ENCODE measurements at regions not wholly inside any gene's neighbourhood (a gene's known extent, or its start where the extent isn't known, plus 50 kb on each side); places are given as distances from the start of the nearest gene placed in this dataset.

GRCh38 chr12:127504874-127505273 lies 762.1 kb upstream of the TMEM132C start:
- TF ChIP-seq CTCF (IDR thresholded peaks at IDR 0.05; ENCODE audit: insufficient read depth, low read length, missing control alignments), result no peak
- POLR2A ChIA-PET, result no interaction called here
- no peak for DNase-seq (ENCODE audit: low read depth, low spot score)
- H3K4me3 ChIP-seq (ENCODE audit: low read depth, low read length), result no peak overlapping the region
- CTCF ChIA-PET, result interaction anchor here (1.1 kb wide), 1 partner anchor 19 kb away, joined by 4 read pairs; no protein-coding TSS in a partner anchor

- POLR2A ChIA-PET, result no interaction called here
- DNase-seq (ENCODE audit: low read depth, low spot score), result no peak
- no peak for TF ChIP-seq CTCF (IDR thresholded peaks at IDR 0.05; ENCODE audit: insufficient read depth, low read length, missing control alignments)
- CTCF ChIA-PET, result interaction anchor here (1.0 to 4.0 kb wide), 4 partner anchors 10 to 171 kb away, joined by 3 to 27 read pairs (median 3); no protein-coding TSS in a partner anchor
- H3K4me3 ChIP-seq (ENCODE audit: low read depth, low read length), result no peak overlapping the region
These were observed 759.6 kb upstream of the TMEM132C start for GRCh38 chr12:127507341-127507740.

GRCh38 chr12:127509066-127509778 lies 757.7 kb upstream of the TMEM132C start:
- no peak for TF ChIP-seq CTCF (IDR thresholded peaks at IDR 0.05; ENCODE audit: insufficient read depth, low read length, missing control alignments)
- DNase-seq (ENCODE audit: low read depth, low spot score), result peak; percentile 96
- H3K4me3 ChIP-seq (ENCODE audit: low read depth, low read length), result no peak overlapping the region
- CTCF ChIA-PET, result interaction anchor here (4.0 kb wide), 1 partner anchor 169 kb away, joined by 27 read pairs; no protein-coding TSS in a partner anchor
- POLR2A ChIA-PET, result interaction anchor here (1.8 kb wide), 1 partner anchor 39 kb away, joined by 6 read pairs; no protein-coding TSS in a partner anchor

GRCh38 chr12:127515941-127516340 lies 751.0 kb upstream of the TMEM132C start:
- no peak for TF ChIP-seq CTCF (IDR thresholded peaks at IDR 0.05; ENCODE audit: insufficient read depth, low read length, missing control alignments)
- ChIA-PET CTCF (interaction anchor here (2.6 kb wide), 1 partner anchor 162 kb away, joined by 7 read pairs; no protein-coding TSS in a partner anchor), POLR2A (no interaction called here)
- no peak for DNase-seq (ENCODE audit: low read depth, low spot score)
- no peak overlapping the region for H3K4me3 ChIP-seq (ENCODE audit: low read depth, low read length)

- DNase-seq (ENCODE audit: low read depth, low spot score), result no peak
- ChIA-PET CTCF (interaction anchor here (0.7 to 1.1 kb wide), 2 partner anchors 9 to 160 kb away, joined by 3 read pairs; no protein-coding TSS in a partner anchor), POLR2A (no interaction called here)
- H3K4me3 ChIP-seq (ENCODE audit: low read depth, low read length), result no peak overlapping the region
- TF ChIP-seq CTCF (IDR thresholded peaks at IDR 0.05; ENCODE audit: insufficient read depth, low read length, missing control alignments), result no peak
These were observed 750.5 kb upstream of the TMEM132C start for GRCh38 chr12:127516467-127516866.

- POLR2A ChIA-PET, result no interaction called here
- no peak overlapping the region for H3K4me3 ChIP-seq (ENCODE audit: low read depth, low read length)
- CTCF ChIA-PET, result no interaction called here
- no peak for DNase-seq (ENCODE audit: low read depth, low spot score)
- no peak for TF ChIP-seq CTCF (IDR thresholded peaks at IDR 0.05; ENCODE audit: insufficient read depth, low read length, missing control alignments)
These were observed 747.2 kb upstream of the TMEM132C start for GRCh38 chr12:127519779-127520178.
